ENCODE measurements at regions not wholly inside any gene's neighbourhood (a gene's known extent, or its start where the extent isn't known, plus 50 kb on each side); places are given as distances from the start of the nearest gene placed in this dataset.

DNA sequence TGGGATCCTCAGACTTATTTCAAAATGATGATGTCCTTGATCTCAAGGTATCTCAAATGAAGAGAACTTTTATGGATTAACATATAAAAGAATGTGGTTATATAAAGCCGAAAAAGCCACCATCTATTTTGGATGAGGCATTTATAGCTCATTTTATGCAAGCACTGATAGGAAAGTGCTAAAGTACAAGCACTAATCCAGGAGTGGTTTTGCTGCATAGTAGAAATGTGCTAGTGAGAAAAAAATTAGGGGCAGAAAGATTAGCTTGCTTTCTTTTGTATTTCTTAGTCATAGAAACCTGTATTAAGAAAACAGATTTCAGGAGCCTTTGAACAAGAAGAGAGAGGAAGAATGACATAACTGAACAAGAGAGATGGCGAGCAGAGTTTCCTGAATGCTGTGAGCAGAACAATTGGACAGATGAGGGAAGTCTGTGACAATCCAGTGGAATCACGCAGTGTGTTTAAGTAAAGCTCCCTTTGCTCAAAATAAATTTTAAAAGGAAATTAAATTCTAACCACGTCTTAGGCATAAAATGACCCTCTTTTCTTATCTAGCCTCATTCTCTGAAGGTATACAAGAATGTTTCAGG, 238.2 kb upstream of the NOVA1 start:
- TF ChIP-seq, protein P1, sequence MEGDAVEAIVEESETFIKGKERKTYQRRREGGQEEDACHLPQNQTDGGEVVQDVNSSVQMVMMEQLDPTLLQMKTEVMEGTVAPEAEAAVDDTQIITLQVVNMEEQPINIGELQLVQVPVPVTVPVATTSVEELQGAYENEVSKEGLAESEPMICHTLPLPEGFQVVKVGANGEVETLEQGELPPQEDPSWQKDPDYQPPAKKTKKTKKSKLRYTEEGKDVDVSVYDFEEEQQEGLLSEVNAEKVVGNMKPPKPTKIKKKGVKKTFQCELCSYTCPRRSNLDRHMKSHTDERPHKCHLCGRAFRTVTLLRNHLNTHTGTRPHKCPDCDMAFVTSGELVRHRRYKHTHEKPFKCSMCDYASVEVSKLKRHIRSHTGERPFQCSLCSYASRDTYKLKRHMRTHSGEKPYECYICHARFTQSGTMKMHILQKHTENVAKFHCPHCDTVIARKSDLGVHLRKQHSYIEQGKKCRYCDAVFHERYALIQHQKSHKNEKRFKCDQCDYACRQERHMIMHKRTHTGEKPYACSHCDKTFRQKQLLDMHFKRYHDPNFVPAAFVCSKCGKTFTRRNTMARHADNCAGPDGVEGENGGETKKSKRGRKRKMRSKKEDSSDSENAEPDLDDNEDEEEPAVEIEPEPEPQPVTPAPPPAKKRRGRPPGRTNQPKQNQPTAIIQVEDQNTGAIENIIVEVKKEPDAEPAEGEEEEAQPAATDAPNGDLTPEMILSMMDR (IDR thresholded peaks at IDR 0.05; ENCODE audit: insufficient read depth, low read length, poor library complexity, severe bottlenecking), result no peak
- no peak for TF ChIP-seq EZH2phosphoT487 (conservative IDR thresholded peaks at IDR 0.05; ENCODE audit: low read length)

Data from SU-DHL-6 (cell line).